Endodermal cell (in vitro differentiated cells): ENCODE measurements at regions not wholly inside any gene's neighbourhood (a gene's known extent, or its start where the extent isn't known, plus 50 kb on each side); places are given as distances from the start of the nearest gene placed in this dataset.

ENCODE experiments used
- DNase-seq: peaks from one replicate; pipeline ENCODE4 v3.0.0-alpha.2; 2017
- H3K27ac ChIP-seq: 2 replicates; pipeline ENCODE4 v1.5.1; 2013; ENCODE audit warnings: mild to moderate bottlenecking, low read depth, low read length, moderate library complexity
- H3K27me3 ChIP-seq: 2 replicates; pipeline ENCODE4 v1.6.1; 2013; ENCODE audit warnings: mild to moderate bottlenecking, low read length, moderate library complexity; ENCODE audit not compliant: insufficient read depth, control insufficient read depth, poor library complexity, severe bottlenecking
- H3K36me3 ChIP-seq: 2 replicates; pipeline ENCODE4 v1.7.0; 2013; ENCODE audit warnings: mild to moderate bottlenecking, low read length, moderate library complexity; ENCODE audit not compliant: control insufficient read depth, insufficient read depth
- H3K4me1 ChIP-seq: one replicate; pipeline ENCODE4 v1.7.0; 2013; ENCODE audit warnings: low read length; ENCODE audit not compliant: control insufficient read depth, insufficient read depth
- H3K4me3 ChIP-seq: 2 replicates; pipeline ENCODE4 v1.5.1; 2013; ENCODE audit warnings: mild to moderate bottlenecking, low read length, moderate library complexity
- H3K9ac ChIP-seq: 2 replicates; pipeline ENCODE4 v1.6.1; 2013; ENCODE audit warnings: mild to moderate bottlenecking, low read length, moderate library complexity; ENCODE audit not compliant: poor library complexity, severe bottlenecking; ENCODE audit errors: extremely low read depth
- H3K9me3 ChIP-seq: 2 replicates; pipeline ENCODE4 v1.6.1; 2013; ENCODE audit warnings: mild to moderate bottlenecking, low read length, moderate library complexity; ENCODE audit not compliant: control insufficient read depth
- H3K27ac Mint-ChIP-seq: 2 replicates; pipeline ENCODE4 v1.8.0; 2020; ENCODE audit warnings: mixed read lengths
- H3K27me3 Mint-ChIP-seq: 2 replicates; pipeline ENCODE4 v1.8.0; 2021; ENCODE audit warnings: mild to moderate bottlenecking, mixed read lengths; ENCODE audit not compliant: insufficient read depth
- H3K36me3 Mint-ChIP-seq: 2 replicates; pipeline ENCODE4 v1.8.0; 2020; ENCODE audit warnings: low read depth, mixed read lengths
- H3K4me1 Mint-ChIP-seq: 2 replicates; pipeline ENCODE4 v1.8.0; 2020; ENCODE audit warnings: mixed read lengths
- H3K4me3 Mint-ChIP-seq: 2 replicates; pipeline ENCODE4 v1.8.0; 2020; ENCODE audit warnings: mild to moderate bottlenecking, moderate library complexity, mixed read lengths
- H3K9me3 Mint-ChIP-seq: 2 replicates; pipeline ENCODE4 v1.8.0; 2020; ENCODE audit warnings: mild to moderate bottlenecking, mixed read lengths
- WGBS, 2 experiments: methylation state at CpG; one replicate each; pipeline versions ENCODE4 v1.1.5 to v1.1.7; 2013; ENCODE audit warnings: missing lambda C conversion rate in 2 of 2, mixed read lengths in 1 of 2; ENCODE audit not compliant: insufficient coverage in 1 of 2, insufficient read length in 1 of 2; 5-methylcytosine and 5-hydroxymethylcytosine counted together
- TF ChIP-seq, protein P1 (sequence below): fragments of 200-600 bp; sonication (generic); conservative IDR thresholded peaks from 2 replicates; pipeline ENCODE4 v1.5.0; 2021; ENCODE audit warnings: antibody characterized with exemption, mild to moderate bottlenecking

GRCh38 chrX:42627891-42628290 lies 150.1 kb downstream of the PPP1R2C start:
- Histone ChIP-seq H3K9me3 (no peaks in the 10 kb centered on the region), H3K4me1 (no peaks in the 10 kb centered on the region), H3K27ac (no peak overlapping the region), H3K9ac (no peak overlapping the region), H3K36me3 (no peaks in the 10 kb centered on the region), H3K27me3 (no peaks in the 10 kb centered on the region), H3K4me3 (no peak overlapping the region)
- no peaks in the 10 kb centered on the region for H3K27me3 Mint-ChIP-seq
- H3K36me3 Mint-ChIP-seq, result no peaks in the 10 kb centered on the region
- TF ChIP-seq, protein P1, sequence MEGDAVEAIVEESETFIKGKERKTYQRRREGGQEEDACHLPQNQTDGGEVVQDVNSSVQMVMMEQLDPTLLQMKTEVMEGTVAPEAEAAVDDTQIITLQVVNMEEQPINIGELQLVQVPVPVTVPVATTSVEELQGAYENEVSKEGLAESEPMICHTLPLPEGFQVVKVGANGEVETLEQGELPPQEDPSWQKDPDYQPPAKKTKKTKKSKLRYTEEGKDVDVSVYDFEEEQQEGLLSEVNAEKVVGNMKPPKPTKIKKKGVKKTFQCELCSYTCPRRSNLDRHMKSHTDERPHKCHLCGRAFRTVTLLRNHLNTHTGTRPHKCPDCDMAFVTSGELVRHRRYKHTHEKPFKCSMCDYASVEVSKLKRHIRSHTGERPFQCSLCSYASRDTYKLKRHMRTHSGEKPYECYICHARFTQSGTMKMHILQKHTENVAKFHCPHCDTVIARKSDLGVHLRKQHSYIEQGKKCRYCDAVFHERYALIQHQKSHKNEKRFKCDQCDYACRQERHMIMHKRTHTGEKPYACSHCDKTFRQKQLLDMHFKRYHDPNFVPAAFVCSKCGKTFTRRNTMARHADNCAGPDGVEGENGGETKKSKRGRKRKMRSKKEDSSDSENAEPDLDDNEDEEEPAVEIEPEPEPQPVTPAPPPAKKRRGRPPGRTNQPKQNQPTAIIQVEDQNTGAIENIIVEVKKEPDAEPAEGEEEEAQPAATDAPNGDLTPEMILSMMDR, result no peak
- DNase-seq, result no peak
- peaks cover 6% of the 10 kb centered on the region for H3K4me1 Mint-ChIP-seq
- no peak overlapping the region for H3K4me3 Mint-ChIP-seq
- WGBS, 2 experiments, result 83 to 100% methylated on average over 1 to 3 of the region's 3 CpGs
- no peak overlapping the region for H3K27ac Mint-ChIP-seq
- H3K9me3 Mint-ChIP-seq, result peaks cover 7% of the 10 kb centered on the region

DNA sequence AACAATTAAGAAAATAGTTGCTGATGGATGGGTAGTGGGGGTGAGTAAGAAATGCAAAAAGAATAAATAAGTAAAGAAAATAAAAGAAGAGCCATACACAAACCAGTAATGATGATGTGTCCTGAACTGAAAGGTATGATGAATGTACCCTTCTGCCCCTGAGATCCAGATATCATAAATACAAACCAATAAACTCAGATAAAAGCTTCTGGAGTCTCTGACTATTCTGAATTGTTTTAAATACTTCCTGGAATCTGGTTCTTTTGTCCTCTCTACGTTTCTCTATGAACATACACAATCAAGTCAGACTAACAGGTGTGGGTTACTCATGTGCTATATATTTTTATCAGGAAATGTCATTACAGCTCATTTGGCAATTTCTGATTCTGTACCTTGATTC lies 153.4 kb downstream of the PPP1R2C start:
- Histone ChIP-seq H3K27me3 (no peaks in the 10 kb centered on the region), H3K9me3 (no peaks in the 10 kb centered on the region), H3K27ac (no peak overlapping the region), H3K4me1 (no peaks in the 10 kb centered on the region), H3K36me3 (no peaks in the 10 kb centered on the region), H3K4me3 (no peak overlapping the region), H3K9ac (no peak overlapping the region)
- Mint-ChIP-seq H3K9me3 (no peaks in the 10 kb centered on the region), H3K27ac (no peak overlapping the region), H3K36me3 (peaks cover 4% of the 10 kb centered on the region), H3K27me3 (no peaks in the 10 kb centered on the region), H3K4me1 (peaks cover 11% of the 10 kb centered on the region), H3K4me3 (no peak overlapping the region)
- TF ChIP-seq, protein P1, result no peak
- 100% methylated on average over 1 of the region's 1 CpG; no CpG with 5 or more reads in 1 of the 2 experiments for WGBS, 2 experiments
- DNase-seq, result no peak

DNA sequence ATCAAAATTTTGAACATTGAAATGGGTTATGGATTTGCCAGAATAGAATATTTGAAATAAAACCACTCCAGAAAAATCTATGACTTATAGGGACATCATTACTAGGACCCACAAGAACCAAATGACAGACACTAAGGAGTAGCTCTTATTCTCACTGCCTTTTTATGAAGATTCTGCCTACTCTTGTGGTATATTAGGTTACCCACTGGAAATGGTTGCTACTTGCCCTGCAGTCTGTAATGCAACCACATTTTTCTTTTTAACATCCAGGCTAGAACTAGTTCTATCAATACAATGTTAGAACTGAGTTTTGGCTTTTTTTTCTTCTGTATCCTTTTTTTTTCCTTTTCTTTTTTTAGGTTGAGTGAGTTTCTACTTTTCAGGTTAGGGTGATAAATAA lies 158.9 kb downstream of the PPP1R2C start:
- peaks cover 14% of the 10 kb centered on the region for H3K36me3 Mint-ChIP-seq
- H3K4me1 Mint-ChIP-seq, result peaks cover 32% of the 10 kb centered on the region

More for the DNA sequence above, 158.9 kb downstream of the PPP1R2C start:
- no peak for DNase-seq
- H3K9ac ChIP-seq, result no peak overlapping the region
- H3K9me3 ChIP-seq, result peaks cover 7% of the 10 kb centered on the region
- no peak overlapping the region for H3K27ac Mint-ChIP-seq
- H3K9me3 Mint-ChIP-seq, result peaks cover 18% of the 10 kb centered on the region
- no peak overlapping the region for H3K4me3 Mint-ChIP-seq
- no peak overlapping the region for H3K4me3 ChIP-seq
- no peaks in the 10 kb centered on the region for H3K4me1 ChIP-seq
- H3K36me3 ChIP-seq, result no peaks in the 10 kb centered on the region
- no peak overlapping the region for H3K27ac ChIP-seq
- no peaks in the 10 kb centered on the region for H3K27me3 ChIP-seq
- TF ChIP-seq, protein P1, result no peak
- H3K27me3 Mint-ChIP-seq, result no peaks in the 10 kb centered on the region
